ENCODE measurements at regions not wholly inside any gene's neighbourhood (a gene's known extent, or its start where the extent isn't known, plus 50 kb on each side); places are given as distances from the start of the nearest gene placed in this dataset.
A peak's percentile ranks its signal among the peaks of the same experiment; 100 is the strongest.

GRCh38 chr2:2758793-2759367, 427.8 kb upstream of the MYT1L start:
- Mint-ChIP-seq H3K4me3 (no peak overlapping the region), H3K9me3 (peaks cover 16% of the 10 kb centered on the region), H3K36me3 (ENCODE audit: low read depth) (no peaks in the 10 kb centered on the region), H3K27me3 (ENCODE audit: low read depth, poor library complexity) (peaks cover 3% of the 10 kb centered on the region), H3K4me1 (peaks cover 18% of the 10 kb centered on the region), H3K27ac (no peak overlapping the region)
- TF ChIP-seq, protein P1, sequence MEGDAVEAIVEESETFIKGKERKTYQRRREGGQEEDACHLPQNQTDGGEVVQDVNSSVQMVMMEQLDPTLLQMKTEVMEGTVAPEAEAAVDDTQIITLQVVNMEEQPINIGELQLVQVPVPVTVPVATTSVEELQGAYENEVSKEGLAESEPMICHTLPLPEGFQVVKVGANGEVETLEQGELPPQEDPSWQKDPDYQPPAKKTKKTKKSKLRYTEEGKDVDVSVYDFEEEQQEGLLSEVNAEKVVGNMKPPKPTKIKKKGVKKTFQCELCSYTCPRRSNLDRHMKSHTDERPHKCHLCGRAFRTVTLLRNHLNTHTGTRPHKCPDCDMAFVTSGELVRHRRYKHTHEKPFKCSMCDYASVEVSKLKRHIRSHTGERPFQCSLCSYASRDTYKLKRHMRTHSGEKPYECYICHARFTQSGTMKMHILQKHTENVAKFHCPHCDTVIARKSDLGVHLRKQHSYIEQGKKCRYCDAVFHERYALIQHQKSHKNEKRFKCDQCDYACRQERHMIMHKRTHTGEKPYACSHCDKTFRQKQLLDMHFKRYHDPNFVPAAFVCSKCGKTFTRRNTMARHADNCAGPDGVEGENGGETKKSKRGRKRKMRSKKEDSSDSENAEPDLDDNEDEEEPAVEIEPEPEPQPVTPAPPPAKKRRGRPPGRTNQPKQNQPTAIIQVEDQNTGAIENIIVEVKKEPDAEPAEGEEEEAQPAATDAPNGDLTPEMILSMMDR (IDR thresholded peaks at IDR 0.05) = no peak
- DNase-seq = no peak

DNA sequence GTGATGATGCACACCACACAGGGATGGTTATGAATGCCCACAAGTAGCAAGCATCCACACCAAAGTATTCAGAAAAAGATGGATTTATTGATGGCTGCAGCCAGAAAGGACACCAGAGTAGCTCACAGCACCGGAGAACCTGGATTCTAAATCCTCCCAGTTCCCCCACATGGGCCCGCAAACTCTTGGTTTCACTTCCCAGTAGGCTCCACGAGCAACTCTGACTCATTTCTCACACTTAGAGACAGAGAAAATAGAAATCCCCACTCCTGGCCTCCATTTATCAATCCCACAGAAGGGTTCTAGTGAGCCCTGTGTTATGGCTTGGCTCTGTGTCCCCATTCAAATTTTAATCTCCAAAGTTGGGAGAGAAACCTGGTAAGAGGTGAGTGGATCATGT, 426.7 kb upstream of the MYT1L start:
- Mint-ChIP-seq H3K9me3 (peaks cover 27% of the 10 kb centered on the region), H3K27ac (no peak overlapping the region), H3K4me3 (no peak overlapping the region), H3K36me3 (ENCODE audit: low read depth) (no peaks in the 10 kb centered on the region), H3K27me3 (ENCODE audit: low read depth, poor library complexity) (peaks cover 3% of the 10 kb centered on the region), H3K4me1 (peaks cover 7% of the 10 kb centered on the region)
- no peak for DNase-seq
- TF ChIP-seq, protein P1 (IDR thresholded peaks at IDR 0.05) = no peak

DNA sequence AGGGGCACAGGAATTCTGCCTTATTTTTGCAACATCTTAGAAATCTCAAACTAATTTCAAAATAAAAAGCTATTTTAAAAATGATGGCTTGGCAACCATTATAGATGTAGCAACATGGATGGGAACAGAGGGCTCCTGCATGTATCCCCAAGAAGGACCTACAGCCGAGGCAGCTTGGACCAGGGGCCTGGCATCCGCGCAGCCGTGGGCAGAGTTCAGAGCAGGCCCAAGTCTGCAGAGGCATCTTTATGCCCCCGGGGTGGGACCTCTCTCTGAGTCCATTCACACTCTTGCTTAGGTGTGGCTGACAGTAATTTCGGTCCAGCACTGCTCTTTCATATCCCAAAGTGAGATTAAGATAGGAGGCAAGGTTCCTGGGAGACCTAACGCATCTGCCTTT, 425.8 kb upstream of the MYT1L start:
- no peak for DNase-seq
- Mint-ChIP-seq H3K4me3 (no peak overlapping the region), H3K27me3 (ENCODE audit: low read depth, poor library complexity) (peaks cover 3% of the 10 kb centered on the region), H3K9me3 (peaks cover 29% of the 10 kb centered on the region), H3K4me1 (peaks cover 2% of the 10 kb centered on the region), H3K27ac (no peak overlapping the region), H3K36me3 (ENCODE audit: low read depth) (no peaks in the 10 kb centered on the region)
- TF ChIP-seq, protein P1 (IDR thresholded peaks at IDR 0.05) = no peak

GRCh38 chr2:2755990-2756389, 424.9 kb upstream of the MYT1L start:
- Mint-ChIP-seq H3K9me3 (peaks cover 35% of the 10 kb centered on the region), H3K4me1 (no peaks in the 10 kb centered on the region), H3K27ac (peak overlapping the region; percentile 45), H3K36me3 (ENCODE audit: low read depth) (no peaks in the 10 kb centered on the region), H3K27me3 (ENCODE audit: low read depth, poor library complexity) (peaks cover 6% of the 10 kb centered on the region), H3K4me3 (no peak overlapping the region)
- DNase-seq = no peak
- TF ChIP-seq, protein P1 (IDR thresholded peaks at IDR 0.05) = no peak

DNA sequence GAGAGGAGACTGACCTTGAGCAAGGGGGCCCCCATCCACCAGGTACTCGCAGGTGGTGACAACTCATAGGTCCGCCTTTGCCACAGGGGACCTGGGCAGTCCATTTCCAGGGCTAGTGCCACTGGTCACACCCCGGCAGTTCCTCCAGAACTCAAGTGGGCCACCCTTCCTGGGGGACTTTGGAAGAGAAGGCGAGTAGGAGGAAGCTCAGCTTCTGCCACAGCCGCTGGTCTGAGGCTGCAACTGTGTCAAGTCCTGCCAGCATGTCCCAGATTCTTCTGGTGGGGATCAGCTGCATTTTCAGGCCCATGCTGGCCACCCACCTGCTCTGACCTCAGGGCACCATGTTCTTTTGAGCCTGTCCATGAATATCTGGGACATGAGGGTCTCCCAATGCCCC, 423.9 kb upstream of the MYT1L start:
- Mint-ChIP-seq H3K4me3 (no peak overlapping the region), H3K36me3 (ENCODE audit: low read depth) (no peaks in the 10 kb centered on the region), H3K27me3 (ENCODE audit: low read depth, poor library complexity) (peaks cover 6% of the 10 kb centered on the region), H3K4me1 (no peaks in the 10 kb centered on the region), H3K9me3 (peaks cover 35% of the 10 kb centered on the region), H3K27ac (no peak overlapping the region)
- TF ChIP-seq, protein P1 (IDR thresholded peaks at IDR 0.05) = no peak
- no peak for DNase-seq

DNA sequence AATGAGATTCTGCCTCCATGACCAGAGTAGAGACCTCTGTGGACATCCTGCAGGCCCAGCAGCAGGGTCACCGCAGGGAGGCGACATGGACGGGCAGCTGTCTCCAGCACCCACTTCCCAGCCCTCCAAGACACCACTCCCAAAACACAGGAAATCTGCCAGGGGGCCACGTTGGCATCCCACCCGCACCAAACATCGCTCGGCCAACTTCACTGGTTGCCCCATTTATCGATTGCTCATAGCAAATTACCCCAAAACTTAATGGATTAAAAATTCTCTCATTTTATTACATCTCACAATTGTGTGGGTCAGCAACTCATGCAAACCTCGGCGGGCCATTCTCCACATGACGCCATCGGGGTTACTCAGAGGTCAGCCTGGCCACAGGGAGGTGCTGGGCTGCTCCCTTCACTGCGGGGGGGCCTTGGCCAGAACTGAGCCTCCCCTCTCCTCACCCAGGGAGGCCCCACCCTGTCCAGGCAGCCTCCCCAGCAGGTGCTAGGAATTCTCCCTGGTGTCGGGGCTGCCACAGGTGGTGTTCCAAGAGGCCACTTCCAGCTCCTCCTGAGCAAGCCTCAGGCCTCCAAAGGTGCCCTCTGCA, 420.7 kb upstream of the MYT1L start:
- Mint-ChIP-seq H3K36me3 (ENCODE audit: low read depth) (no peaks in the 10 kb centered on the region), H3K27me3 (ENCODE audit: low read depth, poor library complexity) (peaks cover 3% of the 10 kb centered on the region), H3K9me3 (peaks cover 35% of the 10 kb centered on the region), H3K27ac (no peak overlapping the region), H3K4me3 (no peak overlapping the region), H3K4me1 (no peaks in the 10 kb centered on the region)
- TF ChIP-seq, protein P1 (IDR thresholded peaks at IDR 0.05) = no peak
- DNase-seq = no peak

All from nephron progenitor cell (in vitro differentiated cells).